GM18505 (cell line): ENCODE measurements at regions not wholly inside any gene's neighbourhood (a gene's known extent, or its start where the extent isn't known, plus 50 kb on each side); places are given as distances from the start of the nearest gene placed in this dataset.

ENCODE experiments used
- ATAC-seq: cut with Tn5 transposase; IDR thresholded peaks from one replicate; pipeline ENCODE4 v1.9.1; 2021; ENCODE audit not compliant: unreplicated experiment
- POLR2A ChIP-seq: IDR thresholded peaks from 4 replicates; pipeline ENCODE4 v1.6.1; 2011; ENCODE audit warnings: borderline replicate concordance; ENCODE audit not compliant: insufficient read depth, insufficient read length; ENCODE audit errors: extremely low read depth

DNA sequence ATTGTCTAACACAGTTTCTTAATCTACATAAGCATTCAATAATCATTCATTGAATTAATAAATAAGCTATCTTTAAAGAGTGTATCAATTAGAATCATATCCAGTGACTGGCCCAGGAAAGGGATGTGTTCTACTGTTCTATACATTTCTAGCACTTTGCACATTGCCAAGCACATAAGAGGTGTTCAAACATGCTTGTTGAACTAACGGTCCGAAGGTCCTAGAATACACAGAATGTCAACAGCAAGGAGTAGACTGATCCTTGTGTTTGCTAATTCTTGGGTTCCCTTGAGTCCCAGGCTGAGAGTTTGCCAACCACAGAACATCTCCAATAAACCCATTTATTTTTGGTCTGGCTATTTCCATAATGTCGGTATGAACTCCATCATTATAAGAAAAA, 331.7 kb upstream of the DCC start:
- no peak for ATAC-seq
- no peak for TF ChIP-seq POLR2A

- no peak for TF ChIP-seq POLR2A
- no peak for ATAC-seq
Observed at GRCh38 chr18:52008736-52009135, 331.3 kb upstream of the DCC start.

GRCh38 chr18:52009958-52010357, 330.0 kb upstream of the DCC start:
- no peak for TF ChIP-seq POLR2A

DNA sequence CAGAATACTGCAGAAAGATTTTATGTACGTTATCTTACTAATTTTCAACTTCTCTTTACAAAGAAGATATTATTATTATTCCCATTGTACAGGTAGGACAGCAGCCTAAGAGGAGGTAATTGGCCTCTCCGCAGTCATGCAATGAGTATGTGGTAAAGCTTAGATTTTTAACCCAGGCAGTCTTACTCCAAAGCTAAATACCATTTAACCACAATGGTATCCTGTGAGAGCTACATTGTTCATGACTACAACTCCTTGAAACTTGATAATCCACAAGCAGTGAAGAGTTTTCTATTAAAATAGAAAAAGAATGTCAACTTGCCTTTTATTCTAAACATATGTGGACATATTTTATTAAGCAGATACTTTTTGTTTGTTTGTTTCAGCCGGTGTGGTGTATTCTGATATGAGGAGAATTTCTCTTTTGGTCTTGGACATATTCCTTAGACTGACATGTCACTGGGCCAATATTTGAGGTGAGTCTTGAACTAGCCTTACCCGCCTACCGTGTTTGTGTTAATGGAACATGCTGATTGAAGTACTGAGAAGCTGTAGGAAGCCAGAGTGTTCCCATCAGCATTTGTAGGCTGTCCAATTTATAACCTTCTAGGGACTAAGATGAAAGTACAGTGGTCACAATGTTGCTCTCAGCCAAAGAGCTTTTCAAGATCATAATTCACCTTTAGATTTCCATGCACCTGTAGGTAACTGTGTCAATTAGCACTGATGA, 293.9 kb upstream of the DCC start:
- ATAC-seq, result no peak
- no peak for TF ChIP-seq POLR2A

More at GRCh38 chr18:52009958-52010357, 330.0 kb upstream of the DCC start:
- ATAC-seq, result no peak

DNA sequence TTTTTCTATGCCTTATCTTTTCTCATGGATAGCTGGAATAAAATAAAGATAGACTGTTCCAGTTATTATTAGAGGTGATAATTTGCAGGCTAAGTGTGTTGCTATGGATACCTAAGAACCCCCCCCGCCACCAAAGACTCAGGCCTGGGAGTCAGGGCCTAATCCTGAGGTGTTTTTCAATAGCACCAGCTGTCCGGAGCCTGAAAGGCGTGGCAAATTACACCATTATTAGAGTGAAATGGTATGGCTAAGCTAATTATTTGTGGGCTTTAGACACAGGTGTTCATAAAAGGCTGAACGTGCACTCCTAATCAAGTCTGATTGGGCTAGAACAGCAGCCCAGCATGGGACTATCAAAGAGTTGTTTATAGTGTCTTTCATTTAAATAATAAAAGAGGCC, 293.2 kb upstream of the DCC start:
- no peak for TF ChIP-seq POLR2A
- no peak for ATAC-seq

DNA sequence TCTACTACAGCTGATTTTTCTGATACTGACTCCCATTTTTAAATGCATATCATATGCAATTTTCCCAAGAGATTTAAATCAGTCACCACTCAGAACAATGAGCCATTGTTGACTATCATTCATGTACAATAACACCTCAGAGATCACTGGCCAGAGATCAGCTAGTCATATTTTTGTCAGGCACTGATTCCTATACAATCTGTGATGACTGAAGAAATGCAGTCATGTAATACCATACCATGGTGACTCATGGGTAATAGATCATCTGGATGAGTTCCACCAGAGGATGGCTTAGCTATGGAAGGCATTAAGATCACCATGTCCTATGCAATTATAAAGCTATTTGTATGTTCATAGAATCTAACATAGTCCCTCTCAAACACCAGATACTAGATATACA, 285.7 kb upstream of the DCC start:
- no peak for TF ChIP-seq POLR2A
- no peak for ATAC-seq

- no peak for TF ChIP-seq POLR2A
- ATAC-seq, result no peak
Observed at GRCh38 chr18:52060607-52061304, 279.2 kb upstream of the DCC start.

DNA sequence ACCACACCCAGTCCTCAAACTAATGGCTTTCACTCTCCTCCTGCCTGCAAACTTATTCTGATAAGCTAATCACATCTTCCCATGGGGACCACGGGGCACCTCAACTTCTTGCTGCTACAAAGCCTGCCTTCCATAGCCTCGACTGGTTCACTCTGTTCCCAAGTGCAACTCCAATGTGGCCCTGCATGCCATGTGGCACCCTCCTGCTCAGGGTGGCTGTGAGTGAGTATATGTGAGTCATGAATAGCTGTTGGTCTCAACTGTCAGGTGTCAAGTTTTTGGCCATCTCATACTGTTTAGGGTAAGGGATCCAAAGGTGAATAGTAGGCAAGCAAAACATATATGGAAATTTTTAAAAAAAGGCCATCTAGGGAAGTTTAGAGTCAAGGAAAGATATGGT, 276.1 kb upstream of the DCC start:
- no peak for TF ChIP-seq POLR2A

GRCh38 chr18:52069201-52069600, 270.8 kb upstream of the DCC start:
- ATAC-seq, result no peak
- no peak for TF ChIP-seq POLR2A

More for the DNA sequence above, 276.1 kb upstream of the DCC start:
- ATAC-seq, result no peak

DNA sequence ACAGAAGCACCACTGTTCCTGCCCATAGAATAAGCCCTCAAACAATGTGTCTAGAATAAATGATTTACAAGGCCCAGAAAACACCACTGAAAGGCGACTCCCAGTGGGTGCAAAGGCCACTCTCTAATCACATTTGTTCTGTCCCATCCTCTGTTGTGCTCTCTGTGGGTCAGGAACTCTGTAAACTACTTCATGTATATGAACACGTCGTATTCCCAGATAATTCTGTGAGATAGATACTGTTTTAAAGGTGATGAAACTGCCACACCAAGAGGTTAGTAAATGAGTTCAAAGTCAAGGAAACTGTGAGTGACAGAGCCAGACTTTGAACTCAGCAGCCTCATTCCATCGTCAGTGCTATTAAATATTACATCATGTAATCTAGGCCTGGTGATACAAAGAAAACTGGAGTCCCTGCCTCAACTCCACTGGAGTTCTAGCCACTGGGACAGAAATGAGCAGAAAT, 269.7 kb upstream of the DCC start:
- no peak for ATAC-seq
- no peak for TF ChIP-seq POLR2A

GRCh38 chr18:52077251-52077983, 262.6 kb upstream of the DCC start:
- TF ChIP-seq POLR2A, result no peak
- ATAC-seq, result no peak

- no peak for ATAC-seq
- TF ChIP-seq POLR2A, result no peak
Observed at GRCh38 chr18:52082246-52082645, 257.8 kb upstream of the DCC start.

GRCh38 chr18:52087140-52087539, 252.9 kb upstream of the DCC start:
- TF ChIP-seq POLR2A, result no peak
- ATAC-seq, result no peak
